Lung (tissue), 11 donors: ENCODE measurements at regions not wholly inside any gene's neighbourhood (a gene's known extent, or its start where the extent isn't known, plus 50 kb on each side); places are given as distances from the start of the nearest gene placed in this dataset.
A peak's percentile ranks its signal among the peaks of the same experiment; 100 is the strongest.

Experiments
- ATAC-seq: fragments of 200-7000 bp; cut with Tn5 transposase; one replicate; pipeline ENCODE4 v1.9.1; 2020; ENCODE audit warnings: moderate number of reproducible peaks; ENCODE audit not compliant: insufficient read depth, low FRiP score
- DNase-seq, 3 donors: peaks; one replicate each; pipeline ENCODE4 v3.0.0-alpha.2; 2013 to 2017
- H3K27ac ChIP-seq, 2 donors: one replicate each; pipeline ENCODE4 v1.5.1; 2013; ENCODE audit warnings: mild to moderate bottlenecking in 2 of 2, moderate library complexity in 2 of 2, control low read depth in 1 of 2, inconsistent platforms in 1 of 2, low read depth in 1 of 2, low read length in 1 of 2
- H3K27me3 ChIP-seq, 3 donors: one replicate each; pipeline ENCODE4 v1.5.1; 2013; ENCODE audit warnings: low read length in 2 of 3; ENCODE audit not compliant: control insufficient read depth in 3 of 3, insufficient read depth in 3 of 3
- H3K36me3 ChIP-seq, 4 donors: one replicate each; pipeline ENCODE4 v1.5.1; 2013; ENCODE audit warnings: low read length in 4 of 4, mild to moderate bottlenecking in 1 of 4, moderate library complexity in 1 of 4; ENCODE audit not compliant: control insufficient read depth in 4 of 4, insufficient read depth in 4 of 4
- H3K4me1 ChIP-seq, 5 donors: one replicate each; pipeline ENCODE4 v1.5.1; 2013; ENCODE audit warnings: low read length in 5 of 5, mild to moderate bottlenecking in 2 of 5, moderate library complexity in 1 of 5; ENCODE audit not compliant: control insufficient read depth in 5 of 5, insufficient read depth in 5 of 5
- H3K4me3 ChIP-seq: one replicate; pipeline ENCODE4 v1.5.1; 2013; ENCODE audit warnings: mild to moderate bottlenecking, control low read depth, moderate library complexity
- H3K9ac ChIP-seq, 2 donors: one replicate each; pipeline ENCODE4 v1.5.1; 2013; ENCODE audit warnings: low read length in 2 of 2, control low read depth in 1 of 2; ENCODE audit not compliant: insufficient read depth in 1 of 2
- H3K9me3 ChIP-seq, 4 donors: one replicate each; pipeline ENCODE4 v1.5.1; 2013; ENCODE audit warnings: low read length in 3 of 4, mild to moderate bottlenecking in 1 of 4, moderate library complexity in 1 of 4; ENCODE audit not compliant: control insufficient read depth in 4 of 4, insufficient read depth in 3 of 4
- CTCF ChIP-seq: IDR thresholded peaks from 2 replicates; pipeline ENCODE4 v1.5.1; 2012; ENCODE audit warnings: mild to moderate bottlenecking; ENCODE audit errors: control extremely low read depth, extremely low read depth
- WGBS, 2 donors: extraction: QIAGEN DNeasy Blood & Tissue Kit; methylation state at CpG; one replicate each; pipeline ENCODE4 v1.1.7; 2013; 5-methylcytosine and 5-hydroxymethylcytosine counted together
- donor health status: control.
- donor health status: control.
- donor health status: Bipolar disorder and iron deficiency.
- donor health status: healthy.
- donor health status: DM: yes; HTN: yes; CAD: no.

GRCh38 chr10:121356183-121356582 lies 242.1 kb downstream of the FGFR2 start:
- H3K27me3 ChIP-seq, result peaks cover 0 to 2% (median 0%) of the 10 kb centered on the region in 3 donors
- no peak overlapping the region for H3K9ac ChIP-seq
- WGBS, 2 donors, result 78 to 79% methylated on average over 2 of the region's 2 CpGs
- H3K27ac ChIP-seq, result no peak overlapping the region
- DNase-seq (no peak), ATAC-seq (no peak)
- no peak overlapping the region for H3K4me3 ChIP-seq
- no peak for TF ChIP-seq CTCF
- H3K4me1 ChIP-seq, result peaks cover 0 to 8% (median 0%) of the 10 kb centered on the region in 5 donors
- H3K9me3 ChIP-seq, result peaks cover 0 to 5% (median 2%) of the 10 kb centered on the region in 4 donors
- no peaks in the 10 kb centered on the region for H3K36me3 ChIP-seq

GRCh38 chr10:121357401-121357800 lies 240.8 kb downstream of the FGFR2 start:
- 62 to 72% methylated on average over 6 of the region's 6 CpGs for WGBS, 2 donors
- Histone ChIP-seq H3K4me1 (peaks cover 0 to 3% (median 0%) of the 10 kb centered on the region in 5 donors), H3K9ac (no peak overlapping the region), H3K27me3 (peaks cover 0 to 2% (median 0%) of the 10 kb centered on the region in 3 donors), H3K9me3 (peaks cover 0 to 5% (median 2%) of the 10 kb centered on the region in 4 donors), H3K36me3 (no peaks in the 10 kb centered on the region), H3K4me3 (no peak overlapping the region), H3K27ac (no peak overlapping the region)
- ATAC-seq, result no peak
- no peak for TF ChIP-seq CTCF
- peak; percentile 27 to 65 (median 59) for DNase-seq

- Histone ChIP-seq H3K9ac (no peak overlapping the region), H3K9me3 (no peaks in the 10 kb centered on the region), H3K4me1 (no peaks in the 10 kb centered on the region), H3K36me3 (no peaks in the 10 kb centered on the region), H3K27me3 (no peaks in the 10 kb centered on the region), H3K27ac (no peak overlapping the region), H3K4me3 (no peak overlapping the region)
- TF ChIP-seq CTCF, result no peak
- peak in 1 of 3 donors; percentile 71 for DNase-seq
- WGBS, 2 donors, result 60 to 84% methylated on average over 5 of the region's 5 CpGs
- ATAC-seq, result peak; percentile 83
Observed at GRCh38 chr10:121362026-121362425, 236.2 kb downstream of the FGFR2 start.

DNA sequence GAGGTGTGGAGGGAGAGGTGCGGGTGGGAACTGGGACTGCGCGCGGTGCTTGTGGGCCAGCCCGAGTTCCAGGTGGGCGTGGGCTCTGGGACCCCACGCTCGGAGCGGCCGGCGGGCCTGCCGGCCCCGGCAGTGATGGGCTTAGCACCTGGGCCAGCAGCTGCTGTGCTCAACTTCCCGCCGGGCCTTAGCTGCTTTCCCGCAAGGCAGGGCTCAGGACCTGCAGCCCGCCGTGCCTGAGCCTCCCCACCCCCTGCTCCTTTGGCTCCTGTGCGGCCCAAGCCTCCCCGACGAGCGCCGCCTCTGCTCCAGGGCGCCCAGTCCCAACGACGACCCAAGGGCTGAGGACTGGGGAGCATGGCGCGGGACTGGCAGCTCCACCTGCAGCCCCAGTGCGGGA lies 232.7 kb downstream of the FGFR2 start:
- H3K9ac ChIP-seq, result no peak overlapping the region
- H3K27ac ChIP-seq, result no peak overlapping the region
- H3K4me1 ChIP-seq, result peaks cover 0 to 30% (median 16%) of the 10 kb centered on the region in 5 donors
- H3K4me3 ChIP-seq, result no peak overlapping the region
- 97 to 98% methylated on average over 29 of the region's 29 CpGs for WGBS, 2 donors
- no peak for TF ChIP-seq CTCF
- no peaks in the 10 kb centered on the region for H3K9me3 ChIP-seq
- H3K27me3 ChIP-seq, result no peaks in the 10 kb centered on the region
- DNase-seq, result no peak
- ATAC-seq, result no peak
- H3K36me3 ChIP-seq, result no peaks in the 10 kb centered on the region
